ENCODE measurements at regions not wholly inside any gene's neighbourhood (a gene's known extent, or its start where the extent isn't known, plus 50 kb on each side); places are given as distances from the start of the nearest gene placed in this dataset.

DNA sequence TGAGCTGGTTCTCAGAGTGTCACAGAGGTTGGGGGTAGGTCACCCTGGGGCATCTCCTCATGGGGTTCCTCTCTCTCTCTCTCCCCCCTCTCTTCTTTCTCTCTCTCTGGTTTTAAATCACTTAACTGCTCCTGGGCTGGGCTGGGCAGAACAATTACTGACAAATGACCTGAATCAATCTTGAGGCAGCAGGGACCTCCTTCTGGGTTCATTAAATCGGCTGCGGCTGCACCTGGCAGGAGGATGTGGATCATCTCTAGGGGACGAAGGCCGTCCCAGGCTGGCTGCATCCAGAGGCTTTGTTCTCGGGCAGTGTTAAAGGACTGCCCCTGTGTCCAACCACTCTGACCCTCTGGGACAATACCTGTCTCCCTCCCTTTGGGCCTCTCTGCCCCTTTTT, 143.1 kb downstream of the TLE3 start:
- Histone ChIP-seq H3K4me2 (ENCODE audit: low read length) (no peak overlapping the region), H3K27ac (no peak overlapping the region), H3K36me3 (ENCODE audit: control insufficient read depth, insufficient read depth, low read length) (no peaks in the 10 kb centered on the region), H3K4me3 (ENCODE audit: low read depth, low read length) (no peak overlapping the region), H3K79me2 (no peaks in the 10 kb centered on the region), H2AFZ (no peak overlapping the region), H3K27me3 (ENCODE audit: control insufficient read depth, insufficient read depth, low read length) (no peaks in the 10 kb centered on the region), H3K4me1 (peaks cover 3% of the 10 kb centered on the region), H3K9ac (no peak overlapping the region), H3K9me3 (ENCODE audit: control insufficient read depth, low read length) (no peaks in the 10 kb centered on the region)
- TF ChIP-seq, protein P1, sequence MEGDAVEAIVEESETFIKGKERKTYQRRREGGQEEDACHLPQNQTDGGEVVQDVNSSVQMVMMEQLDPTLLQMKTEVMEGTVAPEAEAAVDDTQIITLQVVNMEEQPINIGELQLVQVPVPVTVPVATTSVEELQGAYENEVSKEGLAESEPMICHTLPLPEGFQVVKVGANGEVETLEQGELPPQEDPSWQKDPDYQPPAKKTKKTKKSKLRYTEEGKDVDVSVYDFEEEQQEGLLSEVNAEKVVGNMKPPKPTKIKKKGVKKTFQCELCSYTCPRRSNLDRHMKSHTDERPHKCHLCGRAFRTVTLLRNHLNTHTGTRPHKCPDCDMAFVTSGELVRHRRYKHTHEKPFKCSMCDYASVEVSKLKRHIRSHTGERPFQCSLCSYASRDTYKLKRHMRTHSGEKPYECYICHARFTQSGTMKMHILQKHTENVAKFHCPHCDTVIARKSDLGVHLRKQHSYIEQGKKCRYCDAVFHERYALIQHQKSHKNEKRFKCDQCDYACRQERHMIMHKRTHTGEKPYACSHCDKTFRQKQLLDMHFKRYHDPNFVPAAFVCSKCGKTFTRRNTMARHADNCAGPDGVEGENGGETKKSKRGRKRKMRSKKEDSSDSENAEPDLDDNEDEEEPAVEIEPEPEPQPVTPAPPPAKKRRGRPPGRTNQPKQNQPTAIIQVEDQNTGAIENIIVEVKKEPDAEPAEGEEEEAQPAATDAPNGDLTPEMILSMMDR (IDR thresholded peaks at IDR 0.05) = no peak

DNA sequence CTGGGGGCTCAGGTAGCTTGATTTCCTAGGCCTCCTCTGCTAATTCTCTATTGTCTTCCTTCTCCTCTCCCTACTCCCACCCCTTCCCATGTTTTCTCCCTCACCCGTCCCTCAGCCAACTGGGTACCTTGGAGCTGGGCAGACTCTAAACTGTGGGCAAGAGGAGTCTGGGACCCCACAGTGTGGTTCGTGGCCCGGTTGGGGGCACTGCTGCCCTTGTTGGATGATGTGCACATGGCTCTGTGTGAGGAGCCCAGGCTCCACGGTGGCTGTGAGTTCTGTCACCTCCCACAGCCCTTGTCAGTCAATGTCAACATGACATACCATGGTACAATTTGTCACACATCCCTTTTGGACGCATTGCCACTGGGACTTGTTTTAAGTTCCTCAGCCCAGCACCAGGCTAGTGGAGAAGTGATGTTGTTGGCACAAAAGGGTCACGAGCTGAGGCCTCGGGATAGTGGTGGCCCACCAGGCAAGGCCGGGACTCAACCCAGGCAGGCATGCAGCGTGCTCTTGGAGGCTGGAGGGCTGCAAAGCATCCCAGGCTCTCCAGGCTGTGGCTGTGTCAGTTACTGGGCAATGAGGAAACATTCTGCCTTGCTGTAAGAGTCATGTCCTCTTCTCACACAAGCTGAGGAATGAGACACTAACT, 142.3 kb downstream of the TLE3 start:
- Histone ChIP-seq H3K27me3 (ENCODE audit: control insufficient read depth, insufficient read depth, low read length) (no peaks in the 10 kb centered on the region), H3K27ac (no peak overlapping the region), H3K79me2 (no peaks in the 10 kb centered on the region), H3K9me3 (ENCODE audit: control insufficient read depth, low read length) (no peaks in the 10 kb centered on the region), H3K36me3 (ENCODE audit: control insufficient read depth, insufficient read depth, low read length) (no peaks in the 10 kb centered on the region), H2AFZ (no peak overlapping the region), H3K4me3 (ENCODE audit: low read depth, low read length) (no peak overlapping the region), H3K4me1 (no peaks in the 10 kb centered on the region), H3K9ac (no peak overlapping the region), H3K4me2 (ENCODE audit: low read length) (no peak overlapping the region)
- TF ChIP-seq, protein P1 (IDR thresholded peaks at IDR 0.05) = no peak

DNA sequence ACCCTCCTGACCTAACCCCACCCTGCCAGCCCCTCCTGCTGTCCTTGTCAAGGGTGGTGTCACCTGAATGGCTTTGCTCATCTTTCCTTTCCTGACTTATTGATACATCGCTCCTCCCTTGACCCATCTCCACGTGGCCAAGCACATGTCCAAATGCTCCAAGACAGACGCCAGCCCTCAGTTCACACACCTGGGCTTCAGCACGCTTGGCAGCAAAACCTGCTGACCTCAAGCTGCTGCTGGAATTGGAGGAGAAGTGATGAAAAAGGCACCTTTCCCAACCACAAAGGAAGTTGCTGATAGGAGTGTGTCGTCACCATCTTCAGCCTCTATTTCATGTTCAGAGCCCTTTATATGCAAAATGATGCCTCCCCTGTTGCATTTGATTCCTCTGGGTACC, 141.3 kb downstream of the TLE3 start:
- TF ChIP-seq, protein P1 (IDR thresholded peaks at IDR 0.05) = no peak
- Histone ChIP-seq H3K9me3 (ENCODE audit: control insufficient read depth, low read length) (no peaks in the 10 kb centered on the region), H3K4me2 (ENCODE audit: low read length) (no peak overlapping the region), H3K4me1 (no peaks in the 10 kb centered on the region), H3K27ac (no peak overlapping the region), H3K27me3 (ENCODE audit: control insufficient read depth, insufficient read depth, low read length) (no peaks in the 10 kb centered on the region), H2AFZ (no peak overlapping the region), H3K79me2 (no peaks in the 10 kb centered on the region), H3K9ac (no peak overlapping the region), H3K4me3 (ENCODE audit: low read depth, low read length) (no peak overlapping the region), H3K36me3 (ENCODE audit: control insufficient read depth, insufficient read depth, low read length) (no peaks in the 10 kb centered on the region)

DNA sequence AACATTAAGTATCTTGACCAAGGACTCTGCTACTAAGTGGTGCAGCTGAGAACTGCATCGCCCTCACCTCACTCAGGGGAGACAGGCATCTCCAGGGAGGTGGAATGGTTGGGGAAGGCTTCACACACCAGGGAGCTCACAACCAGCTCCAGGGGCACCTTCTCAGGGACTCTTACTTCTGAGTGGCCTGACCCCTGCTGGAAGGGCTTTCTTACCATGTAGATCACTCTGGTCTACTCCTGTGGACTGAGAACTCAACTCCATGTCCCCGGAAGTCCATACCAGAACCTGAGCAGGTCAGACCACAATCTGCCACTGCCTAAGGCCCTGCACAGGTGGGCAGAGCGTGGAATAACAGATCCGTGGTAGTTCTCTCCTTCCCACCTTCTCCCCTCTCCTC, 140.5 kb downstream of the TLE3 start:
- no peaks in the 10 kb centered on the region for H3K27me3 ChIP-seq (ENCODE audit: control insufficient read depth, insufficient read depth, low read length)
- H3K79me2 ChIP-seq = no peaks in the 10 kb centered on the region
- no peaks in the 10 kb centered on the region for H3K36me3 ChIP-seq (ENCODE audit: control insufficient read depth, insufficient read depth, low read length)
- H2AFZ ChIP-seq = no peak overlapping the region
- H3K9me3 ChIP-seq (ENCODE audit: control insufficient read depth, low read length) = no peaks in the 10 kb centered on the region
- no peaks in the 10 kb centered on the region for H3K4me1 ChIP-seq
- H3K27ac ChIP-seq = no peak overlapping the region
- TF ChIP-seq, protein P1 (IDR thresholded peaks at IDR 0.05) = no peak
- H3K9ac ChIP-seq = no peak overlapping the region
- H3K4me3 ChIP-seq (ENCODE audit: low read depth, low read length) = no peak overlapping the region
- H3K4me2 ChIP-seq (ENCODE audit: low read length) = no peak overlapping the region

DNA sequence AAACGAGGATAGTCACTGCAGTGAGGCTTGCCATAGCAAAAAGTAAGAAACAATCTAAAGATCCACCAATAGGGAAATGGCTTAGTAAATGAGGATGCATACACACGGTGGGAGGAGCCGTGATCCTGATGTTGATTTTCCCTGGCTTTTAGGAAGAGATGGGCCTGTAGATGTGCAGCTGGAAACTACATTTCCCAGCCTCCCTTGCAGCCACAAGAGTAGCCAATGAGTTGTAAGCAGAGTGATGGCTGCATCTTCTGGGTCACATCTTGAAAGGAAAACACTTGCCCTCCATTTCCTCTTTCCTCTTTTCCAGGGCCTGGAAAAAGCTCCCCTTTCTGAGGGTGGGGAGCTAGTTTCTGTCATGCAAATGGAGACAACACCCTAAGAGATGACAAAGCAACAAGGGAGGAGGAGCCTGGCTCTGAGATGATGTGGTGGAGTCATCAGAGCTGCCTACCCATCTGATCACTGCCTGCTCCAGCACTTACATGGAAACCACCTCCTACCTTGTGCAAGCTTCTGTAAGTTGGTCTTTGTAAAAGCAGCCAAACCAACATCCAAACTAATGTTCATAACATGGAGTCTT, 139.1 kb downstream of the TLE3 start:
- Histone ChIP-seq H2AFZ (no peak overlapping the region), H3K4me1 (no peaks in the 10 kb centered on the region), H3K27ac (no peak overlapping the region), H3K36me3 (ENCODE audit: control insufficient read depth, insufficient read depth, low read length) (no peaks in the 10 kb centered on the region), H3K79me2 (no peaks in the 10 kb centered on the region), H3K9me3 (ENCODE audit: control insufficient read depth, low read length) (no peaks in the 10 kb centered on the region), H3K4me2 (ENCODE audit: low read length) (no peak overlapping the region), H3K27me3 (ENCODE audit: control insufficient read depth, insufficient read depth, low read length) (no peaks in the 10 kb centered on the region), H3K9ac (no peak overlapping the region), H3K4me3 (ENCODE audit: low read depth, low read length) (no peak overlapping the region)
- TF ChIP-seq, protein P1 (IDR thresholded peaks at IDR 0.05) = no peak
